GM12874 (cell line): ENCODE measurements at regions not wholly inside any gene's neighbourhood (a gene's known extent, or its start where the extent isn't known, plus 50 kb on each side); places are given as distances from the start of the nearest gene placed in this dataset.

Experiments
- TF ChIP-seq, protein P1 (sequence below): IDR thresholded peaks from 2 replicates; pipeline ENCODE4 v1.5.1; 2011; ENCODE audit warnings: low read depth, mild to moderate bottlenecking, control low read depth, low read length, moderate library complexity; ENCODE audit not compliant: insufficient read depth

DNA sequence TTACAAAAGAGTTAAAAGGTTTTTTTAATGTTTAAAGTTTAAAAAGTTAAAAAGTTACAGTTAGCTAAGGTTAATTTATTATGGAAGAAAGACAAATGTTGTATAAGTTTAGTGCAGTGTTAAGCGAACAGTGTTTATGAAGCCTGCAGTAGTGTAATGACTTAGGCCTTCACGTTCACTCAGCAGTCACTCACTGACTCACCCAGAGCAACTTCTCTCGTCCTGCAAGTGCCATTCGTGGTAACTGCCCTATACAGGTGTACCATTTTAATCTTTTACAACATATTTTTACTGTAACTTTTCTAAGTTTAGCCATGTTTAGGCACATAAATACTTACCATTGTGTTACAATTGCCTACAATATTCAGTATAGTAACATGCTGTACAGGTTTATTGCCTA is 398.2 kb upstream of the NBEA start:
- TF ChIP-seq, protein P1, sequence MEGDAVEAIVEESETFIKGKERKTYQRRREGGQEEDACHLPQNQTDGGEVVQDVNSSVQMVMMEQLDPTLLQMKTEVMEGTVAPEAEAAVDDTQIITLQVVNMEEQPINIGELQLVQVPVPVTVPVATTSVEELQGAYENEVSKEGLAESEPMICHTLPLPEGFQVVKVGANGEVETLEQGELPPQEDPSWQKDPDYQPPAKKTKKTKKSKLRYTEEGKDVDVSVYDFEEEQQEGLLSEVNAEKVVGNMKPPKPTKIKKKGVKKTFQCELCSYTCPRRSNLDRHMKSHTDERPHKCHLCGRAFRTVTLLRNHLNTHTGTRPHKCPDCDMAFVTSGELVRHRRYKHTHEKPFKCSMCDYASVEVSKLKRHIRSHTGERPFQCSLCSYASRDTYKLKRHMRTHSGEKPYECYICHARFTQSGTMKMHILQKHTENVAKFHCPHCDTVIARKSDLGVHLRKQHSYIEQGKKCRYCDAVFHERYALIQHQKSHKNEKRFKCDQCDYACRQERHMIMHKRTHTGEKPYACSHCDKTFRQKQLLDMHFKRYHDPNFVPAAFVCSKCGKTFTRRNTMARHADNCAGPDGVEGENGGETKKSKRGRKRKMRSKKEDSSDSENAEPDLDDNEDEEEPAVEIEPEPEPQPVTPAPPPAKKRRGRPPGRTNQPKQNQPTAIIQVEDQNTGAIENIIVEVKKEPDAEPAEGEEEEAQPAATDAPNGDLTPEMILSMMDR, result no peak

DNA sequence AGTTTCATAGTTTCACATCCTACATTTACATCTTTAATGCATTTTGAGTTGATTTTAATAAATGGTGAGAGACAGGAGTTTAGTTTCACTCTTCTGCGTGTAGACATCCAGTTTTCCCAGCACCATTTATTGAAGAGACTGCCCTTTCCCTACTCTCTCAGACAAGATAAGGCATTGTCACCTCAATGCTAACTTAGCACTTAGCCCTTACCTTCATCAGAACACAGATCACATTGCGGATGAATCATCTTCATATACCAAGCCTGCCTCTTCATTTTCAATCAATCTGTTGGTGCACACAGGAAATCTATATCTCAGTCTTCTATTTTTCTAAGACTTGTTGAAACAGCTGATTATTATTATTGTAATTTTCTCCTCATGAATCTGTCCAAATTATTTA is 396.6 kb upstream of the NBEA start:
- TF ChIP-seq, protein P1, result no peak

GRCh38 chr13:34546344-34547250 is 395.5 kb upstream of the NBEA start:
- TF ChIP-seq, protein P1, result no peak

- TF ChIP-seq, protein P1, result no peak
Observed at GRCh38 chr13:34547929-34548328, 394.1 kb upstream of the NBEA start.

GRCh38 chr13:34553376-34553775 is 388.7 kb upstream of the NBEA start:
- TF ChIP-seq, protein P1, result no peak

DNA sequence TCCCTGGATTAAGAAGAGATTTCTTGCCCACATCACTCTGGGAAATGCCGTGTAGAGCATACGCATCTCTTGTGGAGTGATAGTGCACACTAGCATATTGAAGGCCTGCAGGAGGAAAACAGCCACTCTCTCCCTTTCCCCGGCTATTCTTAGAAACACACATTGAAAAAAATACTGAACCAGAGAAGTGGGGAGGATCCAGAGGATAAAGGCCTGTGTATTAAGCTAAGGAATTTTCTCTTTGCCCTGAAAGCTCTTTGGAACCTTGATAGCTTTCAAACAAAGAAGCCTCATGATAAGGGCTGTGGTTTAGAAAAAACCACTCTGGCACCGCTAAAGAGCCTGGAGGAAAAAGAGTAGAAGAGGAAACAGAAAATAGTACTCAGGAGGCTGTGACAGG is 386.1 kb upstream of the NBEA start:
- TF ChIP-seq, protein P1, result no peak

DNA sequence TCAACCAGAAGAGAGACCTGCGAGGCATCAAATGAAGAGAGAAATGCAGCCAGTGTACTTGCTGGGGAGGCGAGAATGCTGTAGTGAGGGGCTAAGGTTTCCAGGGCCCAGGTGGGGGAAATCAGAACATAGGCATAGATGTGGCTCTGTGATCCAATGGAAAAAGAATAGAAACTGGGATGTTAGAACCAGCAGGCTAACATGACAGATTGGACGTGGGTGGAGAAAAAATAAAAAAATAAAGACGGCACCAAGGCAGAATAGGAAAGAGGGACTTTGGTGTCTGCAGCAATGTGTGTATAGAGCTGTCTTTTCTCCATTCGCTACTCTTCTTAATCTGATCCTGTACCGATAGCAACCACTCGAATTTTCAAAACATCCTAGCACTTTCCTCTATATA is 381.0 kb upstream of the NBEA start:
- TF ChIP-seq, protein P1, result no peak
